ENCODE measurements at regions not wholly inside any gene's neighbourhood (a gene's known extent, or its start where the extent isn't known, plus 50 kb on each side); places are given as distances from the start of the nearest gene placed in this dataset.
"Not testable (repeated sequence)": the region's sequence is repeated elsewhere in the genome, so short reads cannot be mapped to it uniquely, and the experiment has no call there.

DNA sequence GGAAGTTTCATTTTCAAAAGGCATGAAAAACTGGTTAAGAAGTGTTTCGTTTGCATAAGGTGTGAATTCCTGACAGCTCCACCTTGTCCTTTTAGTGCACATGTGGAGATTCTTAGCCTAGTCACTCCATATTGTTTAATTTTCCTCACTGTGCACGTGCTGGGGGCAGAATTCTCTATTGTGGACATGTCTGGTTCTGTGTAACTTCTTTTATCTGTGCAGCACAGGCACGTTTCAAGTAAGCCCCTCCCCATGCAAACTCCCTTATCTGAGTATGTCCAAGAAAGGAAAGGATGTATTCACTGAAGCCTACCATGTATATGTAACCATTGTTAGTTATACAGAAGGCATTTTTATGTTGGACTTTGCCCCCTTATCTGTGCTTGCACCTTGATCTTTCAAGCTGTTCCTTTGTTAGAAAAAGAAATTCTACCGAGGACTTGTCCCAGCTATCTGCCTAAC, 1346.3 kb downstream of the REEP3 start:
- H3K27me3 Mint-ChIP-seq (ENCODE audit: low read depth) = no peaks in the 10 kb centered on the region
- H3K4me1 Mint-ChIP-seq = no peaks in the 10 kb centered on the region
- DNase-seq (ENCODE audit: low spot score in 2 of 2, unreplicated experiment in 2 of 2) = no peak

DNA sequence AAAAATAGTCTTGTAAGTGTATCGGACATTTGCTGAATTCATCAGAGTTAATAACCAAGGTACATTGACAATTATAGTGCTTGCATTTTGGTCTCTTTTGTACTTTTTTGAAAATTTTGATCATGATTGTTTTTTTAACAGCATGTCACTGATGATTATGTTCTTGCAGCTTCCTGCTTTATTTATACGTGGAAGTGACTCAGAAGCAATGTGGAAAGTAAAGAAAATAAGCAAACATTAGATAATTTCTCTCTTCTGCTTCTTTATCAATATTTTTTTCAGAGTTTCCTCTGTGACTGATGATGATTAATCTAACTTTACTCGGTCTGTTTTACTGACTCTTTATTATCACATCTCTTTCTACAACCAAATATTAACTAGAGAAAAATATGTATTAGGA, 1351.9 kb downstream of the REEP3 start:
- TF ChIP-seq, protein P1, sequence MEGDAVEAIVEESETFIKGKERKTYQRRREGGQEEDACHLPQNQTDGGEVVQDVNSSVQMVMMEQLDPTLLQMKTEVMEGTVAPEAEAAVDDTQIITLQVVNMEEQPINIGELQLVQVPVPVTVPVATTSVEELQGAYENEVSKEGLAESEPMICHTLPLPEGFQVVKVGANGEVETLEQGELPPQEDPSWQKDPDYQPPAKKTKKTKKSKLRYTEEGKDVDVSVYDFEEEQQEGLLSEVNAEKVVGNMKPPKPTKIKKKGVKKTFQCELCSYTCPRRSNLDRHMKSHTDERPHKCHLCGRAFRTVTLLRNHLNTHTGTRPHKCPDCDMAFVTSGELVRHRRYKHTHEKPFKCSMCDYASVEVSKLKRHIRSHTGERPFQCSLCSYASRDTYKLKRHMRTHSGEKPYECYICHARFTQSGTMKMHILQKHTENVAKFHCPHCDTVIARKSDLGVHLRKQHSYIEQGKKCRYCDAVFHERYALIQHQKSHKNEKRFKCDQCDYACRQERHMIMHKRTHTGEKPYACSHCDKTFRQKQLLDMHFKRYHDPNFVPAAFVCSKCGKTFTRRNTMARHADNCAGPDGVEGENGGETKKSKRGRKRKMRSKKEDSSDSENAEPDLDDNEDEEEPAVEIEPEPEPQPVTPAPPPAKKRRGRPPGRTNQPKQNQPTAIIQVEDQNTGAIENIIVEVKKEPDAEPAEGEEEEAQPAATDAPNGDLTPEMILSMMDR (IDR thresholded peaks at IDR 0.05; ENCODE audit: unreplicated experiment) = no peak
- H3K36me3 Mint-ChIP-seq = no peaks in the 10 kb centered on the region
- H3K4me1 Mint-ChIP-seq = no peaks in the 10 kb centered on the region
- DNase-seq (ENCODE audit: low spot score in 2 of 2, unreplicated experiment in 2 of 2) = no peak
- H3K9me3 Mint-ChIP-seq = no peaks in the 10 kb centered on the region
- no peak overlapping the region for H3K27ac Mint-ChIP-seq
- no peak overlapping the region for H3K4me3 Mint-ChIP-seq
- no peaks in the 10 kb centered on the region for H3K27me3 Mint-ChIP-seq (ENCODE audit: low read depth)

More for the DNA sequence above, 1346.3 kb downstream of the REEP3 start:
- Mint-ChIP-seq H3K9me3 (no peaks in the 10 kb centered on the region), H3K36me3 (no peaks in the 10 kb centered on the region), H3K4me3 (no peak overlapping the region), H3K27ac (no peak overlapping the region)
- TF ChIP-seq, protein P1 (IDR thresholded peaks at IDR 0.05; ENCODE audit: unreplicated experiment) = no peak

DNA sequence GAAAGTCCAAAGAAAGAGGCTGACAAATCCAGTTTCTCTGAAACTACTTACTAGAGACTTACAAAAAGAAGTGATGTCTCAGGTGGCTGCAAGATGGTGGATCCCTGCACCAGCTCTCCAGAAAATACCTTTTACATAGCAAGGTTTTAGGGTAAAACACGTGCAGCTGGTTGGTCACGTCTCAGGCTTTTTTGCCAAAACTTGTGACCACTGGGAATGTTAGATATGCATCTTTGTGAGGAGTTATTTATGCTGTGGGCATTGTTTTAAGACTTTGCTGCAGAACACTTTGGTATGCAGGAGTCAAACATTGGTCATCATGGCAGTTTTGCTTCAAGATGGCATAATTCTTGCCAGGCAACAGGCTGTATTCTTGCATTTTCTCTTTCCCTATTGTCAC, 1352.8 kb downstream of the REEP3 start:
- Mint-ChIP-seq H3K27ac (no peak overlapping the region), H3K9me3 (no peaks in the 10 kb centered on the region)

DNA sequence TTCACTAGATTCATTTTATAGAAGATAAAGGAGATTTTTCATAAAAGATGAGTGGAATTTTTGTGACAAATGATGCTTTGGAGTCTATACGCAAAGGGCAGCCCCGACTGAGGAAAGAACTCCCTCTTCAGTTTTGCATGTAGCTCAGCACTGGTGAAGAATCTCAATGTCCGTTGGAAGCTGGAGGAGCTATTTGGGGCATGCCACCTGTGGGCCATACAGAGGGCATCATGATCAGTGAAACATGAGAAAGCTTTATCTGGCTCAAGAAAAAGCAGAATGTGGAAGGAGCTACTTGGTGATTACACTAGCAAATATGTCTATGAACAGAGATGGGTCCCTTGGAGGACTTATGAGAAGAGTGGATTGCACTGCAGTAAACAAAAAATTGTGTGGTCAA, 1359.3 kb downstream of the REEP3 start:
- Mint-ChIP-seq H3K4me3 (no peak overlapping the region), H3K4me1 (no peaks in the 10 kb centered on the region), H3K27me3 (ENCODE audit: low read depth) (no peaks in the 10 kb centered on the region), H3K36me3 (no peaks in the 10 kb centered on the region), H3K9me3 (peaks cover 3% of the 10 kb centered on the region), H3K27ac (no peak overlapping the region)
- TF ChIP-seq, protein P1 (IDR thresholded peaks at IDR 0.05; ENCODE audit: unreplicated experiment) = no peak
- no peak for DNase-seq (ENCODE audit: low spot score in 2 of 2, unreplicated experiment in 2 of 2)

More for the DNA sequence above, 1352.8 kb downstream of the REEP3 start:
- TF ChIP-seq, protein P1 (IDR thresholded peaks at IDR 0.05; ENCODE audit: unreplicated experiment) = no peak
- DNase-seq (ENCODE audit: low spot score in 2 of 2, unreplicated experiment in 2 of 2) = no peak
- H3K4me1 Mint-ChIP-seq = no peaks in the 10 kb centered on the region
- H3K36me3 Mint-ChIP-seq = no peaks in the 10 kb centered on the region
- H3K27me3 Mint-ChIP-seq (ENCODE audit: low read depth) = no peaks in the 10 kb centered on the region
- no peak overlapping the region for H3K4me3 Mint-ChIP-seq

DNA sequence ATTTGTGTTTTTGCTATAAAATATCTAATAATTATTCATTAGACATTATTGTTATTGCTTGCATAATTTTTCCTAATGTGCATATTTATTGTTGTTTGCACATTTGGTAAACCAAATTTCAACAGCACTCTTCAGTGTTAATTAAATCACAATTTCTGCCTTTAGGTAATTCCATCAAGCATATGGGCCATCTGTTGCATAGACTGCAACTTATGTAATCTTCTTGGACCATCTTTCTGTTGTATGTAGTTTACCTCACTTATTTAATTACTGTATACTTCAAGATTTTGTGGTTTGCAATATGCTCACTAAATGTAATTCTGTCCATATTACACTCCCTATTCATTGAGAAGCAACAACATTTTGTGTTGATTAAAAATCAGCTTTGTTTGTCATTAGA, 1360.1 kb downstream of the REEP3 start:
- peaks cover 7% of the 10 kb centered on the region for H3K9me3 Mint-ChIP-seq
- TF ChIP-seq, protein P1 (IDR thresholded peaks at IDR 0.05; ENCODE audit: unreplicated experiment) = no peak
- no peaks in the 10 kb centered on the region for H3K4me1 Mint-ChIP-seq
- no peak for DNase-seq (ENCODE audit: low spot score in 2 of 2, unreplicated experiment in 2 of 2)
- H3K4me3 Mint-ChIP-seq = no peak overlapping the region
- no peak overlapping the region for H3K27ac Mint-ChIP-seq
- no peaks in the 10 kb centered on the region for H3K27me3 Mint-ChIP-seq (ENCODE audit: low read depth)
- no peaks in the 10 kb centered on the region for H3K36me3 Mint-ChIP-seq

DNA sequence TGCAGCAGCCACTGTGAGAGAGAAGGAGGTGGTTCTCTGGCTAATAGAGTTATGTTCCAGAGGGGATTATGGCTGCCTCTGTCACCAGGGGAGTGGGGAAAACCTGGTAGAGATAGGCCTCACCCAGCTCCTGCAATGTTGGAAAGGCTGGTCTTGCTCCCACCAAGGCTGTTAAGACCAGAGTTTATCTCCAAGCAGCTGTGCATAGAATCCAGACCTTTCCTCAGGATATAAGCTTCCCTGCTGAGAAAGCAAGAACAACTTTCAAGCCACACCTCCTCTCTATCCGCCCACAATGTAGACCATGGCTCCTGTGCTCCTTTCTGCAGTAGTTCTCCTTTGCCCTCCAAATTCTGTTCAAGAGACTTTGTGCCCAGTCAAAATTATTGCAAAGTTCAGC, 1375.4 kb downstream of the REEP3 start:
- Mint-ChIP-seq H3K27me3 (ENCODE audit: low read depth) (no peaks in the 10 kb centered on the region), H3K9me3 (peaks cover 51% of the 10 kb centered on the region), H3K27ac (no peak overlapping the region), H3K4me3 (no peak overlapping the region), H3K36me3 (no peaks in the 10 kb centered on the region), H3K4me1 (no peaks in the 10 kb centered on the region)
- TF ChIP-seq, protein P1 (IDR thresholded peaks at IDR 0.05; ENCODE audit: unreplicated experiment) = no peak
- DNase-seq (ENCODE audit: low spot score in 2 of 2, unreplicated experiment in 2 of 2) = no peak

DNA sequence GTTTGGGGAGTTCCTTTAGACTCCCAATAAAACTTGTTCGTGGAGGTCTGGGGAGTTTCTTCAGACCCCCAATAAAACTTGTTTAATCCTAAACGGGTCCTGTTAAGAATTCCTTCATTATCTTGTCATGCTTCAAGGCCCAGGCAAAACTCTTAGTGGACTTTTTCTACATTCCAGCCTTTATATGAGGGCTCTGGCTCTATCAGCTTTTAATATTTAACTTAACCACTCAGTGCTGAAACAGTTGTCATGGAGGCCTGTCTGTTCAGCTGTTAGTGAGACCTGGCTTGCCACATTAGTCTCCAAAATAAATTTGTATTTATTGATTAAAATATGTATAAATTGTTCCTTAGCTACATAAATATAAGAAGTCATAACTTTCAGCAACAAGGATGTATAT, 1385.1 kb downstream of the REEP3 start:
- H3K9me3 Mint-ChIP-seq; H3K4me3 Mint-ChIP-seq; DNase-seq (ENCODE audit: low spot score in 2 of 2, unreplicated experiment in 2 of 2); H3K36me3 Mint-ChIP-seq; H3K4me1 Mint-ChIP-seq; H3K27me3 Mint-ChIP-seq (ENCODE audit: low read depth): not testable (repeated sequence)
- peak overlapping the region; percentile 1 for H3K27ac Mint-ChIP-seq

DNA sequence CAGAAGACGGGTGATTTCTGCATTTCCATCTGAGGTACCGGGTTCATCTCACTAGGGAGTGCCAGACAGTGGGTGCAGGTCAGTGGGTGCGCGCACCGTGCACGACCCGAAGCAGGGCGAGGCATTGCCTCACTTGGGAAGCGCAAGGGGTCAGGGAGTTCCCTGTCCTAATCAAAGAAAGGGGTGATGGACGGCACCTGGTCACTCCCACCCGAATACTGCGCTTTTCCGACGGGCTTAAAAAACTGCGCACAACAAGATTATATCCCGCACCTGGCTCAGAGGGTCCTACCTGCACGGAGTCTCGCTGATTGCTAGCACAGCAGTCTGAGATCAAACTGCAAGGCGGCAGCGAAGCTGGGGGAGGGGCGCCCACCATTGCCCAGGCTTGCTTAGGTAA, 1403.1 kb downstream of the REEP3 start:
- not testable (repeated sequence) for H3K4me1 Mint-ChIP-seq; H3K27ac Mint-ChIP-seq; DNase-seq (ENCODE audit: low spot score in 2 of 2, unreplicated experiment in 2 of 2); H3K36me3 Mint-ChIP-seq; H3K27me3 Mint-ChIP-seq (ENCODE audit: low read depth)
- peak overlapping the region; percentile 73 for H3K4me3 Mint-ChIP-seq
- H3K9me3 Mint-ChIP-seq = peaks cover 28% of the 10 kb centered on the region

Measured in mesothelial cell of epicardium (in vitro differentiated cells).